ENCODE measurements at regions not wholly inside any gene's neighbourhood (a gene's known extent, or its start where the extent isn't known, plus 50 kb on each side); places are given as distances from the start of the nearest gene placed in this dataset.

DNA sequence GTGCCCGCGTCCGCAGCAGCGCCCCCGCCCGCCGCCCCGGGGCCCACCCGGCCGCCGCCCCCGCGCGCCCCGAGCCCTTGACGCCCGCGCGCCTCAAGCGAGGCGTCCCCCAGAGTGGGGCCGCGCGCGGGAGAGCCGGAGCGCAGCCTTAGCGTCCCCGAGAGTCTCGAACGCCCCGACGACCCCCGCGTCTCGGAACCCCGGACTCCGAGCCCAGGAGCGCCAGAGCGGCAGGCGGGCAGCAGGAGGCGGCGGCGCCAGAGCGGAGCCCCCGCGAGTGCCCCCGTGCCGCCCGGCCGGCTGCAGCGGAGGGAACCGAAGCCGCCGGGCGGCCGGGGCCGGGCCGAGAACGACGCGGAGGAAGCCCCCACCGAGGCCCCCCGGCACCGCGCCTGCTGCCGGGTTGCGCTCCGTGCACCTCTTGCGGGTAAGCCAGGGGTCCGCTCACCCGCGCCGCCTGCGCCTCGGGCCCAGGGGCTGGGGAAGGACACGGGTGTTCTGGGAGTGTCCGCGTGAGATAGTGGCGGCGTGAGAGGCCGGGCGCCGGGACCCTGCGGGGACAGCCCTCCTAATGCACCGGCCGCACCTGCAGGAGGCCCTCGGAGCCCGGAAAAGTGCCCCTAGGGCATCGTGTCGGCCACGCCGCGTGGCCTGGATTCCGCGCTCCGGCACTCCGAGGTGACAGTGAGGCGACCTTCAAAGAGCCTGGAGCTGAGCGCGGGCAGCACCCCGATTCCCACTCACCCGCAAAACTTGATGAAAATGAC lies 52.0 kb upstream of the ULK4 start:
- DNase-seq (ENCODE audit: low read depth in 2 of 2): peak in 1 of 2 donors; percentile 9
- TF ChIP-seq, protein P1, sequence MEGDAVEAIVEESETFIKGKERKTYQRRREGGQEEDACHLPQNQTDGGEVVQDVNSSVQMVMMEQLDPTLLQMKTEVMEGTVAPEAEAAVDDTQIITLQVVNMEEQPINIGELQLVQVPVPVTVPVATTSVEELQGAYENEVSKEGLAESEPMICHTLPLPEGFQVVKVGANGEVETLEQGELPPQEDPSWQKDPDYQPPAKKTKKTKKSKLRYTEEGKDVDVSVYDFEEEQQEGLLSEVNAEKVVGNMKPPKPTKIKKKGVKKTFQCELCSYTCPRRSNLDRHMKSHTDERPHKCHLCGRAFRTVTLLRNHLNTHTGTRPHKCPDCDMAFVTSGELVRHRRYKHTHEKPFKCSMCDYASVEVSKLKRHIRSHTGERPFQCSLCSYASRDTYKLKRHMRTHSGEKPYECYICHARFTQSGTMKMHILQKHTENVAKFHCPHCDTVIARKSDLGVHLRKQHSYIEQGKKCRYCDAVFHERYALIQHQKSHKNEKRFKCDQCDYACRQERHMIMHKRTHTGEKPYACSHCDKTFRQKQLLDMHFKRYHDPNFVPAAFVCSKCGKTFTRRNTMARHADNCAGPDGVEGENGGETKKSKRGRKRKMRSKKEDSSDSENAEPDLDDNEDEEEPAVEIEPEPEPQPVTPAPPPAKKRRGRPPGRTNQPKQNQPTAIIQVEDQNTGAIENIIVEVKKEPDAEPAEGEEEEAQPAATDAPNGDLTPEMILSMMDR (IDR thresholded peaks at IDR 0.05; ENCODE audit: low read depth, low read length): no peak
- H3K4me3 ChIP-seq (replicated peaks in 1 of 2; ENCODE audit: low read depth in 2 of 2, low read length in 2 of 2): peak overlapping the region; percentile 83 to 85

- DNase-seq (ENCODE audit: low read depth in 2 of 2): peak; percentile 57 to 70
Observed at GRCh38 chr3:42012935-42013690, 51.2 kb upstream of the ULK4 start.

DNA sequence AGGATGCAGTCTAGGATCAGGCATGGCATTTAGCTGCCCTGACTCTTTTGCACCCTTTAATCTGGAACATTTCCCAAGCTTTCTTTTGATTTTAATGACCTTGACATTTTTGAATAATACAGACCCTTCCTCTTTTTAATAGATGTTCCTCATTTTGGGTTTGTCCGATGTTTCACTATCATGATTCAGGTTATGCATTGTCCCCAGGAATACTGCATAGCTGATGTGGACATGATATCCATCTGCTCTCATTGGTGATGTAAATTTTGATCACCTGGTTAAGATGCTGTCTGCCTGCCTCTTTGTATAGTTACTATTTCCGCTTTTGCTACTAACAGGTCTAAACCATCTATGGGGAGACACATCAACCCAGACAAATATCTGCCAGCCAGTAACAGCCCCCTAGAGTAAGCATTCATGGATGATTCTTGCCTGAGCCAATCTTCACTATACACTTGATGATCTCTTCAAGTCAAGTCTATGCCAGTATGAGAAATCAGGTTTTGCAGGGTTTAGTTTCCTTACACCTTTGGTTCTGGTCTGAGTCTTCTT lies 50.6 kb upstream of the ULK4 start:
- no peak for DNase-seq (ENCODE audit: low read depth in 2 of 2)
- peak overlapping the region in 1 of 2 donors; percentile 61 for H3K4me3 ChIP-seq (replicated peaks in 1 of 2; ENCODE audit: low read depth in 2 of 2, low read length in 2 of 2)
- TF ChIP-seq, protein P1 (IDR thresholded peaks at IDR 0.05; ENCODE audit: low read depth, low read length): no peak

More at GRCh38 chr3:42012935-42013690, 51.2 kb upstream of the ULK4 start:
- TF ChIP-seq, protein P1 (IDR thresholded peaks at IDR 0.05; ENCODE audit: low read depth, low read length): no peak
- peak overlapping the region; percentile 56 to 83 for H3K4me3 ChIP-seq (replicated peaks in 1 of 2; ENCODE audit: low read depth in 2 of 2, low read length in 2 of 2)

All from cardiac fibroblast (primary cell).